HG03342 (cell line): ENCODE measurements at regions not wholly inside any gene's neighbourhood (a gene's known extent, or its start where the extent isn't known, plus 50 kb on each side); places are given as distances from the start of the nearest gene placed in this dataset.
A peak's percentile ranks its signal among the peaks of the same experiment; 100 is the strongest.
"Not testable (repeated sequence)": the region's sequence is repeated elsewhere in the genome, so short reads cannot be mapped to it uniquely, and the experiment has no call there.

Experiments used
- ATAC-seq: cut with Tn5 transposase; IDR thresholded peaks from one replicate; pipeline ENCODE4 v1.9.1; 2021; ENCODE audit warnings: mild to moderate bottlenecking, moderate library complexity; ENCODE audit not compliant: unreplicated experiment

DNA sequence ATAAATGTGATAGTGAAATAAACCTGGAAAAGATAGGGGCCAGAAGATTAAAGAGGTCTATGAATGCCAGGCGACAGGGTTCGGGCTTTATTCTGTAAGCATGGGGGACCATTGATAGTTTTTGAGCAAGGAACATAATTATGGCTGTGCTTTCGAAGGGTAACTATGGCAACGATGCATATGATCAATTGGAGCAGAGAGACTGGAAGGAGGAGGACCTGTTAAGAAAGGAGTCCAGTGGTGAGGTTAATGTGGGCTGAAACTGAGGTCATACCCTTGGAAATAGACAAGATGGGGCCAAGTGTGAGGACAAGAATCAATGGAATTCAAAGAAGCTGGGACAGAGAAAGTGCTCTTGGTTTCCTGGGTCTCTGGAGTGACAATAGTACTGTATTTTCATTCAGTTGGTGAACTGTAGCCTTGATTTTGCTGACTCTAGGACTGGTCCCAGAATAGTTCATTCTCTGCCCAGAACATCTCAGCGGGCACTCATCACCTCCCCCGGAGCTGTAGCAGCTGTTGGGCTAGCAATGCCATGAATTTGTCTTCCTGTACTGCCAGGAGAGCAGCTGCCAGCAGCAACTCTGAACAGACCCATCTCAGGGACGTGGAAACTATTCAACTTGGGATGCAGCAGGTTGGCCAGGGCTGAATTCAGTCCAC lies 108.4 kb downstream of the SRGAP2 start:
- ATAC-seq, result not testable (repeated sequence)

DNA sequence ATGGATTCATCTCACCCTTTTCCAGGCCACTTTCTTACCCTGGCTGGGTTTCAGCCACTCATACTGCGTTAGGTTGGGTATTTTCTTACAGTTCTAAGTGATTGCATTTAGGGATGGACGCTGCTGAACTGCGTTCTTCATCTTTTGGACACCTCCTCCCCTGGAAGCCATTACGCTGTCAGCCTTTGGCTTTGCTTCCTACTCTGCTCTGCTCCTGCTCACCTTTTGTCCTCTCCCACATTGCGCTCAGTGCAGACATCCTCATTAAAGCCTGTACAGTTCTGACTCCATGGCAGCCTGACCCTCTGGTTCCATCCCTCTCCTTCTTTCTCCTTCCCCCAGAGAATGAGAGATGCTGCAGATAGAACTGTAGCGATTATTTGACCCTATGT lies 108.9 kb downstream of the SRGAP2 start:
- ATAC-seq, result not testable (repeated sequence)

DNA sequence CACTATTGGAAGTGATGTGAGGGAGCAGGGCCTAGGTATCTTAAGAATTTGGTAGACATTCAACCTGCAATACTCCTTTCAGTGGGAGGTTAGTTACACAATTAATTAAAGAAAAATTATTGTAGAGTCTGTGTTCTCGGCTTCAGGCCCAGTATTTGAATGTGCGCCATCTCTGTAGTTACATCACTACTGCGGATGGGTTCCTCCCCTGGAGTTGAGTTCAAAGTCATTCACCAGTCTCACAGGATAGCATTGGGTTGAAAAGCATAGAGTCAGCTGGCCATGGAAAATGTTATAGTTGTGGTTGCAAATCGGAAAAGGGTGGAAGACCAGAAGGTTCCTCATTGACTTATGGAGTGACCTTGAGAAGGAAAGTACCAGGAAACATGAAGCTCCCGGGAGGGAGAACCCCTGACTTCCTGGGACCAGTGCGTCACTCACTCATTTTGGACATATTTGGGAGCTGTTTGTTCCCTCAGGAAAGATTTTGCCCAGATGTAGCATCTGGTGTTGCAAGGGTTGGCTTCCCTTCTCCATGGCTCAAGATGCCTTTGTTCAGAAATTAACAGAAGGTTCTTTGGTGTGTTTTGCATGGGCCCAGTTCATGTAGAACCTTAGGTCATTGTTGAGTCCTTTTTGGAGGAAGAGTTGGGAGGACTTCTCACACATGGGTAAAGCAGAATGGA lies 111.8 kb downstream of the SRGAP2 start:
- ATAC-seq, result not testable (repeated sequence)

DNA sequence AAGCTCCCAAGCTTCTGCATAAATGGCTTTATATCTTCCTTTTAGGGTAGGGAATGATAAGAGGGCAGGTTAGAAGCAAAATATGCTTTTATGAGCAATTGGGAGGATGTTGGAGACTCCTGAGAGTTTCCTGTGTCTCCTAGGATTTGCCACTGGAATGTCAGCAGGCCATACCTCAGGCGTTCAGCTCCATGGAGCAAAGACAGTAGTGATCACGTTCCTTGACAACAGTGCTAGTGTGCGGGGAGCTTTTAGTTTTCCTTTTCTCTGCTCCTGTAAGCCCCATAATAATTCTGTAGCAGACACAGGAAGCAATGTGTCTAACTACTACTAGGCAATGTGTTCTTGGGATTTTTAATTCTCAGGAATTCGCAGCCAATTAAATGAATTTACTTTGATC lies 113.6 kb downstream of the SRGAP2 start:
- ATAC-seq, result not testable (repeated sequence)

DNA sequence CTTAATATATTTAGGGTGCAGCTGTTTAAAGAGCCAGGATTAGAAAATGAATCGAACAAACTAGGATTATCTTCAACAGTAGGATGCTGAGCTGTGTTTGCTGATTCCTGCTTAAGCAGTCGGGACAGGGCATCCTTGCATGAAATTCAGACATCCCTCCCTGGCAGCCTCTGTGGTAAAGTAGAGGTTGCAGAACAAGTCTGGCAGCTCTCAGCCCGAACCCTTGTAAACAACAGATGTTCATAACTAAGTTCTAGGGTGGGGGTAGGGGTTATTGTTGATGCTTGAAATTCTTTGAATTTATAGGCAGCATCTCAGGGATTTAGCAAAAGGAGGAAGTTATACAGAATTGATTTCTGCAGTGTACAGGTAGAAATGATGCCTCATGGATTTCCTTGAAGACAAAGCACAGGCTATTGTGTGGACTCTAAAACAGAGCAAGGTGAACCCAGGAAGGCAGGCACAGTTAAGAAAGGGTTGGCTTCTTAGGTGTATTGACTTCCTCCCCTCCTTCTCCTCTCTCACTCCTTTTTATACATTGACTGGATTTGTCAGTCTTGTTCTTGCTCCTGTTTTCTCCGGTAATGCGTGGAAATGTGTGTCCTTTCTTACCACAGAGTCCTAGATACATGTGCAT lies 114.7 kb downstream of the SRGAP2 start:
- not testable (repeated sequence) for ATAC-seq

DNA sequence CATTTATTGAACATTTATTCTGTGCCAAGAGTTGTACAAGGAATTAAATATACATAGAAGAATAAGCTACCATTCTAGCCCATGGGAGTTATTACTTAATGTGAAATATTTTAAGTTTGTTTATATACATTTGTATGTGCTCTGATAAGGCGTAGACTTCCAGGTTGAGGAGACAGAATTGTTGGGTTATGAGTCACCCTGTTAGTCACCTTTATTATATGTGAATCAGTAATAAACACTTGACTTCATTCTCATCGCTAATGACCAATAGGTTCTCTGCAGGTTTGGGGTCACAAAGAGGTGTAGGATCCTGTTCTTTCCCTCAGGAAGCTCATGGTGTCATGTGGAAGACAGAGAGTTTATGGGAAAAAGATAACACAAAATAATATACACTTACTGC lies 116.9 kb downstream of the SRGAP2 start:
- ATAC-seq, result not testable (repeated sequence)

DNA sequence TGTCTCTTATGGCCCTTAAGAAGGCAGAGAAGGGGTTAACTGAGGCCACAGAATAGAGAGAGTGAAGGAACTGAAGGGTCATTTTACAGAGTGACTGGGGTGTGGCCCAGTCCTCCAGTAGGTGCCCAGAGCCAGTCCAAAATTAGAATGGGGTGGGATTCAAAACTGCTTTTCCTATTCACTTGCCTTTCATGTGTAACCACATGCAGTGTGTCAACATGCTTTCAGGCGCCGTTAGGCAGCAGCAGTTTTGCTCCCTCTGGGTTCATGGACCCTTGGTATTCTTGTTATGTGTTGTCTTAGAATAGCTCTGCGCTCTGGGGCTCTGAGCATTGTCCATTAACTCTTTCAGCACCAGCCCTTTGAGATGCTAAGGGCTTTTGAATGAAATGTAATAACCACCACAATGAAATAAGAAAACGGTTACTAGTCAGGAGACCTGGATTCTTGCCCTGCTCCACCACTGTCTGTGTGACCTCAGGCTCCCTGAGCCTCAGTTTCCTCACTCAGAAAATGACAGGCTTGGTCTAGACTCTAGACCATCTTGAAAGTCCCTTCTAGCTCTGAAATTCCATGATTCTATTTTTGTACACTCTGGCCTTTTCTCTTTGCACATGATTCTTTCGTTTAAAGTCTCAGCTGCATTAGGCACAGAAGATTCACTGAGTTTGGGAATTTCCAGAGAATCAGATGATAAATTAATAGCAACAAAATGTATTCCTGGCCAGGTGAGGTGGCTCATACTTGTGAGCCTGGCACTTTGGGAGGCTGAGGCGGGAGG lies 123.0 kb downstream of the SRGAP2 start:
- ATAC-seq, result not testable (repeated sequence)

DNA sequence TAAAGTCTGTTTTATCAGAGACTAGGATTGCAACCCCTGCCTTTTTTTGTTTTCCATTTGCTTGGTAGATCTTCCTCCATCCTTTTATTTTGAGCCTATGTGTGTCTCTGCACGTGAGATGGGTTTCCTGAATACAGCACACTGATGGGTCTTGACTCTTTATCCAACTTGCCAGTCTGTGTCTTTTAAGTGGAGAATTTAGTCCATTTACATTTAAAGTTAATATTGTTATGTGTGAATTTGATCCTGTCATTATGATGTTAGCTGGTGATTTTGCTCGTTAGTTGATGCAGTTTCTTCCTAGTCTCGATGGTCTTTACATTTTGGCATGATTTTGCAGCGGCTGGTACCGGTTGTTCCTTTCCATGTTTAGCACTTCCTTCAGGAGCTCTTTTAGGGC lies 128.3 kb downstream of the SRGAP2 start:
- ATAC-seq, result not testable (repeated sequence)

DNA sequence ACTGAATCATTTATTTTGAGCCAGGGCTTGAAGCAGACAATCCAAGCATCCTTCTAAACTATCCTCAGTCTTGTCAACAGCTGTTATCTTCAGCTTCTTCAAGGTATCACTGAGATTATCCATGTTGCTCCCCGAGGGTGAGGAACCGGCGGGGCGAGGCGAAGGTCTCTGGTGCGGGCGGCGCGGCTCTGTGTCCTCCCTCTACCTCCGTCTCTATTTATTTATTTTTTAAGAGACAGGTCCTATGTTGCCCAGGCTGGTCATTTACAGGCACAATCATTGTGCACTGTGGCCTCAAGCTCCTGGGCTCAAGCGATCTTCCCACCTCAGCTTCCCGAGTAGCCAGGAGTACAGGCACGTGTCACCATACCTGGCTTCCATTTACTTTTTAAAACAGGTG lies 130.0 kb downstream of the SRGAP2 start:
- ATAC-seq, result not testable (repeated sequence)

DNA sequence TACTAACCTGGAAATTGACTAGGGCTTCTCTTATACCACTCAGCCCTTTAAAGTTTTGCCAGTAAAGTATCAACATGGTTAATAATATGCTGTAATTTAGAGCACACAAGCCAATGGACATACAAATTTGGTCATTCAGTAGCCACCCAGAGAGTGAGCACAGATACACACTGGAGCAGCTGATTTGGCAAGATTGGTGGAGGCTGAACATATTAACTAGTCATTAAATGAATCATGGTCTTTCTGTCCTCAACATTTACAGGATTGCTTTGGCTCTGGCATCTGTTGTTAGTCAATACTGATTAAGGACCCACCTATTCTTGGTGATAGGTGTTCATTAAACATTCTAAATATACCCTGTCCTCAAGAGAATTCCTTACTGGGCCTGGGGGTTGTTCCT lies 130.6 kb downstream of the SRGAP2 start:
- not testable (repeated sequence) for ATAC-seq

DNA sequence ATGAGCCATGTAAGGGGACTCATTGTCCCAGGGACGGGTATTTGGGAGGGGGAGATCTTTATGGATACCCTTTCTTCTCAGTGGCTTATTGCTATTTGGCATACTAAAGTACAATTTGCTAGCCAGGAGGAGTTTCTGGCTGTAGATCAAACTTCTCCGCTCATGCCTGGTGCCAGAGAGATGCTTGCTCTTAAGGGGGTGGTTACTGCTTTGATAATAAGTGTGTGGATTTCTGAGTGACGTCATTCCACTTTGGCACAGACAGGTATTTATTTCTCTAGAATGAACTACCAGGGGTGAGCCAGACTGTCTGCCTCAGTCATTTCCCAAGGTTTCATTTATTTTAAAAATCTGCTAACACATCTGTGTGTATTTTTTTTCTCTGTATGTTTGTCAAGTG lies 131.1 kb downstream of the SRGAP2 start:
- ATAC-seq, result not testable (repeated sequence)

DNA sequence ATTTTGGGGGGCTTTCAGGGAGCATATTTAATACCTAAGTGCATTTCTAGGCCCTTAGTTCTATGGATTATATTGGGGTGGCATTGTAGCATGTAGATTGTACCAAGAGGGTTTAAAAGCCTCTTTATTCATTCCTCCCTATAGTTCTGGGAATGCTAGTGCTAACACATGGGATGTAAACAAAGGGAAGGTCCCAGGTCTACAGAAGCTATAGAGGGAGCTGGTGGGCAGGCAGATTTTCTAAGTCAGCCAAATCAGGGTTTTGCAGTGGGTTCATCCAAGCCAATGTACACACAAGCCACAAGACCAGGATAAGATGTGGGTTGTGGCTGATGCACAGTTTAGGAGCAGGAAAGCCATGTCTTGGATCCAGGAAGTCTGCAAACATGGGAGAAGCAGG lies 131.8 kb downstream of the SRGAP2 start:
- not testable (repeated sequence) for ATAC-seq

DNA sequence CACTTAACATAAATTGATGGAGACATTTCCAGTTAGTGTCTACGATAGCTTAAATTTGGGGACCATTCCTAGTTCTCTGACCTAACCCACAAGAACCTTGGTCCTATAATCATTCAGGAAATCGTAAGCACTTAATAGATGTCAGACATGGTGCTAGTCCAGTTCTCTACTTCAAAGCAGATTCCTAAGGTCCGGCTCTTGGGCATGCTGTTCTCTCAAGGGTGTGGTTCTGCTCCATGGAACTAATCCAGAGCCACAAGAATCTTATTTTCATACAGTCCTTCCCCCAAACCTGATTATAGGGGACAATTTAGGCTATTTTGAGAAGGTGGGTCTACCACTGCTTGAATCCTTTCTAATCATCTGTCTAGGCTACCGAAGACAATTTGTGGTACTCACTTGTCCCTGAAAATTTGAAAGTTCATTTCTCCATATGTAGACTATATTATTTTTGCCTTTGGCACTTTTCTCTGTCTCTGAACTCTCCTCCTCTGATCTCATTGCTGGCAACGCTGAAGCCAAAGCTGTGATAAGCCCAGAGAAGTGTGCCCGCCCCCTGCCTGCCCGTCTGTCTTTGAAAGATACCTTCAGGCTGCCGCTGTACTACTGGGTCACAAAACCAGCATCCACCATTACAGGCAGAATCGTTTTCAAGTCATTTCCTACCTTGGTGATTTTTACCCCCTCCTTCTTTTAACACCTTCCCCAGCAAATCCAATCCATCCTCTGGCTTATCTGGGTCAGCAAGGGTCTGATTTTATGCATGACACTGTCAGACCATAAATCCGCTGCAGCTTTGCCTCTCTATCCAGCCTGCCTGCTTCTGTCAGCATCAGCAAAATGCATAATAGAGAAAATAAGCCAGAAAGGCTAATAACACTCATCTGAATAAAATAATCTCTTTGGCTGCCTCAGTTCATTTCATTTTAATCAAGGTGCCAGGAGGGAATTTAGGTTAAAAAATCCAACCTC lies 132.8 kb downstream of the SRGAP2 start:
- ATAC-seq, result not testable (repeated sequence)

DNA sequence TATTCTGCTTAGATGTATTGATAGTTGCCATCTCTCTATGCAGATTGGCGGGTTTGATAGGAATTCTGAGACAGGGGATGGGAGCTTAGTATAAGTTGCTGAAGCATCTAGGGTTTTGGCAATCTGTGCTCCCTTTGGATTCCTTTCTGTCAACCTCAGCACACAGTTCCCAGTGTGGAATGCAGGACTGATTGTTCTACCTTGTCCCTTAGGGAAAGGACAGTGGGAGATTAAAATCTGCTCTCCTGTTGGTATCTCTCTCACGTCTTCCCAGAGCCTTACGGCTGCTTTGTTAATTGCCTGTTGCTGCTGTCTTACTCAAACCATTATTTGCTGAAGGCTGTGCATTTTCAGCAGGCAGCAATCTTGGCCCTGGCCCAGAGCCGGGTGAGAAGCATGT lies 133.3 kb upstream of the IKBKE start:
- not testable (repeated sequence) for ATAC-seq

DNA sequence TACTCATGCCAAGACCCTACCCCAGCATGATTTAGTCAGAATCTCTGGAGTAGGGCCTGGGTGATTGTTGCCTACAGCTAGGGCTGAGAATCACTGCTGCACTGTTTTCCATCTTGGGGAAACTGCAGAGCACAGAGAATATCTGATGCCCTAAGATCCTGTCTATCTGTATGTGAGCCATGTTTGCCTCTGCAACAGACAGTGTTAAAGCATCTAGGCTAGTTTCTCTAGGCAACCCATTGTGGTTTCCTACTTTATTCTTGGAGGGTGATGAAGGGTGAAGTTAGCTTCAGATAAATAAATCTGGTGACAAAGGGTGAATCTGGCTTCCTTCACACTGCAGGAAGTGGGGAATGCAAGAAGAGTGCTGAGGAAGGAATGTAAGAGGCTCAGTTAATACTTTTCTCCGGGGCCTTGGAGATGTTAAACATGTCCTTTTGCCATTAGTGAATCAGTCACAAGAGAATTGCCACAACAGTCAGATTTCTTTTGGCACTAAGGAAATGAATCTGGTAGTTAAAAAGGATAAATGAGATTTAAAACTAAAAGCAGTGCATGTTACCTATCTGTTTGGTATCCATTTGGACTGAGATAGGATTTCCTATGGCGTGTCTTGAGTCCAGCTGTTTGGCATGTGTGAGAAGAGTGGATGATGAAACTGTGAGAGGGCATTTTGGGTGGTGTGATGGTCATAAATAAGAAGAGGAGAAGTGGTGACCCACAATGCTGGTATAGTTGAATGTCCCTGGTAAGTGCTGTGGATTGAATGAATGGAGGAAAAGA lies 119.6 kb upstream of the IKBKE start:
- not testable (repeated sequence) for ATAC-seq

DNA sequence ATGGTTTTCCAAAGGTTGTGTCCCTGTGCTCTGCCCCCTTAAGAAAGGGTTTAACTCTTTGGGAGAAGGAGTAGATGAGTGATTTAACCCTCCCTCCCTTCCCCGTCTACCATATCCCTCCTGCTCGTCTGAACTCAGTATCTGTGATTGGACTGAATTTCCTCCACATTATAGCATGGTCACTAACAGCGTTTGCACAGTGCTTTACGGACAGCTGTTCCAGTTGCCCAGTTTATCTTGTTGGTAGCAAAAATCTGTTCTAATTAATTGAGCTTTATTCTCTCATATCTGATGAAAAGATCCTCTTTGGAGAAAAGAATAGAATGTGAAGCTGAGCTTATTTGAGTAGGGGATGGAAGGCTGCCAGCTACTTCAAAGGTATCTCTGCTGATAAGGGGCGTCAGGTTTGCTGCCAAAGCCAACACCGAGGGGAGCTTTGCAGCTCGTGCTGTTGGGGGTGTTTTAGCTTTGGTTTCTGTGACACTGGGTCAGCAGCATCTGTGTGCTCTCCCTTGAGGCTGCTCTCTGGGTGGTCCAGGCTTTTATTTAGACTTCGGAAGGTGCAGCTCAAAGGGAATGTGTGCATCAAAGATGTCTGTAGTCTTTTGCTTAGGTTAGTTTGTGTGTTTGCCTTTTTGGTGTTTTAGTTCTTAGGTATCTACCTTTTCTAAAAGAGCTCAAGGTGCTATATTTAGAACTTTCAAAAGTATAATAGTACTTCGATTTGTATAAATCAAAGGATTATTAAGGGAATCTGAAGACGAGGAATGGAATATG lies 118.8 kb upstream of the IKBKE start:
- not testable (repeated sequence) for ATAC-seq

DNA sequence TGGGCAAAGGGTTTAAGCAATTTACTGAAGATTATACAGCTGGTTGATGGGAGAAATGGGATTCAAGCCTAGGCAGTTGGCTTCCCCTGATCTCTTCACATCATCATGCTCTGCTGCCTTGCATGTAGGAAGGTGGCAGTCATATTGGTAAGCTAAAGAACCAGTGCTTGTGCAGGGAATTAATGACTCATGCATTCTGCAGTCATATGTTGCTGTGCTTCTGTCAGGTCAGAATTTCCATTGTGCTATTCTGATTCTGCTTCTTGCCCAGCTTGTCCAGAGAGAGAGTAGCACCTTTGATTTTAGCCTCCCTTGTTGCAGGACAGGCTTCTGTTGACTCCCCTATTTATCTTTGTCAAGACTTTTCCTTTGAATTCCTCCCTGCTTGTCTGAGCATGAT lies 114.0 kb upstream of the IKBKE start:
- ATAC-seq, result peak; percentile 60

DNA sequence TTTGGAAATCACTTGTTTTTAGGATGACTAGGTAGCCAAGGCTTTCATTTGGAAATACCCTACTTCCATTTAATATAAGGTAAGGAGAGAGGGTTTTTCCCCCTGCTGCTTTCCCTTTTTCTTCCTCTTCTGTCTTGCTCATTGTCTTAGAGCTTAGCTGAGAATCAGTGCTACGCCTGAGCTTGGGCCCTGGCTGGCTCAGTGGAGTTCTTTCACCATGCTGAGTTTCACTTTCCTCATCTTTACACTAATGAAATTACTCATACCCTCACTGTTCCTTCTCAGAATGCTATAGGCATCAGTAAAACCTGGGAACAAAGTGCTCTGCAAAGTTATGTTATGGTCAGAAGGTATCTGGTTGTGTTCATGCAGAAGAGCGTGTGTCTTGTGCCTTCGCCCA lies 112.3 kb upstream of the IKBKE start:
- ATAC-seq, result peak; percentile 59

DNA sequence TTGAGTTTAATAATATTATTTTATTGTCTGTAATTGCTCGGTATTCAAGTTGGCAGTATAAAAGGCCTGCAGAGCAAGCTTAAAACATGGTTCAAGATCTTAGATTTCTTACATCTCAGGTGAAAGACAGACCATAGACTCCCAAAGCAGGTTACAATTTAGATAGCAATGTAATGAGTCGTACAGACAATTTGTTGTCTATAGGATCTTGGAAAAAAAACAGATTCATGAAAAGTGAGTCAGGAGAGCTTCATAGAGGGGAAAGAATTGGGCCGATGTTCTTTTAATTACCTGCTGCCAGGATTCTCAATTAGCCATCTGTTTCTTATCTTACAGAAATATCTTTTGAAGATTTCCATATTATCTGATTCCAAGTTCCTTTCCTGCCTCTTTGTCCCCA lies 111.5 kb upstream of the IKBKE start:
- not testable (repeated sequence) for ATAC-seq
